IMR-90 (cell line): ENCODE measurements at regions not wholly inside any gene's neighbourhood (a gene's known extent, or its start where the extent isn't known, plus 50 kb on each side); places are given as distances from the start of the nearest gene placed in this dataset.

Source experiments
- CTCF ChIP-seq: conservative IDR thresholded peaks from 2 replicates; pipeline ENCODE4 v1.5.1; 2012; ENCODE audit warnings: mild to moderate bottlenecking, low read depth, low read length, improper control_type of control experiment
- RCOR1 ChIP-seq: IDR thresholded peaks from 2 replicates; pipeline ENCODE4 v1.6.1; 2012; ENCODE audit warnings: mild to moderate bottlenecking, low read length, improper control_type of control experiment; ENCODE audit not compliant: insufficient replicate concordance

- TF ChIP-seq RCOR1 = no peak
- no peak for TF ChIP-seq CTCF
These were observed 112.2 kb upstream of the NABP1 start for GRCh38 chr2:191565647-191566198.
